Ovary (tissue), 3 donors: ENCODE measurements at regions not wholly inside any gene's neighbourhood (a gene's known extent, or its start where the extent isn't known, plus 50 kb on each side); places are given as distances from the start of the nearest gene placed in this dataset.

Experiments
- POLR2A ChIP-seq: fragments of 450-650 bp; IDR thresholded peaks from one replicate; pipeline ENCODE4 v1.6.1; 2017; ENCODE audit warnings: antibody characterized with exemption, mild to moderate bottlenecking, moderate library complexity
- TF ChIP-seq, protein P1 (sequence below), 3 donors: fragments of 450-650 bp in 2 of 3; fragments of 200-600 bp in 1 of 3; IDR thresholded peaks; one replicate each; pipeline versions ENCODE4 v1.5.1 to v1.8.0; 2016 to 2022; ENCODE audit warnings: antibody characterized with exemption in 3 of 3, mild to moderate bottlenecking in 1 of 3
- donor health status: DM: no; HTN: no; CAD: no.

DNA sequence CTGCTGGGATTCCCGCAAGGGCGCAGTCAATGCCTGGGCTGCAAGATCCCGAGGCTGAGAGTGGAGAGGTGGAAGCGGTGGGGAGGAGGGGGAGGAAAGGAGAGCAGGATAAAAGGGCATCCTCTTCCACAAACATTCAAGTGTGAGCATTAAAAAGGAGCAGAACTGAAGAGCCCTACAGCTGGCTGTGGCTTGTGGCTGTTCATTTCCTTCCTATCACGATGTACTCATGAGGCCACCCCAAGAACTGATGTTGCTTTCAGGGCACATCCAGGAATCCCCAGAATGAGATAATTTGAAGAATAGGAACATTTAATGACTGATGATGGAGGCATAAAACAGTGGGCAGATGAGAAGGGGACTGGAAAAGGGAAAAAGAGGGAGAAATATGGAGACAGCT lies 230.8 kb upstream of the SMIM21 start:
- TF ChIP-seq, protein P1, sequence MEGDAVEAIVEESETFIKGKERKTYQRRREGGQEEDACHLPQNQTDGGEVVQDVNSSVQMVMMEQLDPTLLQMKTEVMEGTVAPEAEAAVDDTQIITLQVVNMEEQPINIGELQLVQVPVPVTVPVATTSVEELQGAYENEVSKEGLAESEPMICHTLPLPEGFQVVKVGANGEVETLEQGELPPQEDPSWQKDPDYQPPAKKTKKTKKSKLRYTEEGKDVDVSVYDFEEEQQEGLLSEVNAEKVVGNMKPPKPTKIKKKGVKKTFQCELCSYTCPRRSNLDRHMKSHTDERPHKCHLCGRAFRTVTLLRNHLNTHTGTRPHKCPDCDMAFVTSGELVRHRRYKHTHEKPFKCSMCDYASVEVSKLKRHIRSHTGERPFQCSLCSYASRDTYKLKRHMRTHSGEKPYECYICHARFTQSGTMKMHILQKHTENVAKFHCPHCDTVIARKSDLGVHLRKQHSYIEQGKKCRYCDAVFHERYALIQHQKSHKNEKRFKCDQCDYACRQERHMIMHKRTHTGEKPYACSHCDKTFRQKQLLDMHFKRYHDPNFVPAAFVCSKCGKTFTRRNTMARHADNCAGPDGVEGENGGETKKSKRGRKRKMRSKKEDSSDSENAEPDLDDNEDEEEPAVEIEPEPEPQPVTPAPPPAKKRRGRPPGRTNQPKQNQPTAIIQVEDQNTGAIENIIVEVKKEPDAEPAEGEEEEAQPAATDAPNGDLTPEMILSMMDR (IDR thresholded peaks at IDR 0.05): no peak
- TF ChIP-seq POLR2A: no peak
